Fibroblast of mammary gland (primary cell): ENCODE measurements at regions not wholly inside any gene's neighbourhood (a gene's known extent, or its start where the extent isn't known, plus 50 kb on each side); places are given as distances from the start of the nearest gene placed in this dataset.

Experiments used
- DNase-seq: peaks from one replicate; pipeline ENCODE4 v3.0.0-alpha.2; 2010; ENCODE audit warnings: low read depth
- H3K4me3 ChIP-seq: 2 replicates; pipeline ENCODE4 v1.5.1; 2011; ENCODE audit warnings: low read depth, mild to moderate bottlenecking, low read length, moderate library complexity; ENCODE audit not compliant: control insufficient read depth
- CTCF ChIP-seq: conservative IDR thresholded peaks from 2 replicates; pipeline ENCODE4 v1.5.1; 2011; ENCODE audit warnings: low read depth, low read length, inconsistent platforms; ENCODE audit not compliant: control insufficient read depth, insufficient read depth

- H3K4me3 ChIP-seq: no peak overlapping the region
- DNase-seq: no peak
- no peak for TF ChIP-seq CTCF
Measured at GRCh38 chr15:37576952-37577351, 357.5 kb upstream of the TMCO5A start.

GRCh38 chr15:37581866-37582532, 352.4 kb upstream of the TMCO5A start:
- no peak for DNase-seq
- no peak overlapping the region for H3K4me3 ChIP-seq
- TF ChIP-seq CTCF: no peak

GRCh38 chr15:37582852-37583251, 351.6 kb upstream of the TMCO5A start:
- DNase-seq: no peak
- no peak overlapping the region for H3K4me3 ChIP-seq
- no peak for TF ChIP-seq CTCF

- DNase-seq: peak; percentile 91
- no peak overlapping the region for H3K4me3 ChIP-seq
- TF ChIP-seq CTCF: no peak
Measured at GRCh38 chr15:37586011-37586583, 348.3 kb upstream of the TMCO5A start.

GRCh38 chr15:37586976-37587375, 347.5 kb upstream of the TMCO5A start:
- peak; percentile 34 for DNase-seq
- no peak overlapping the region for H3K4me3 ChIP-seq
- no peak for TF ChIP-seq CTCF

- no peak for DNase-seq
- TF ChIP-seq CTCF: no peak
- H3K4me3 ChIP-seq: no peak overlapping the region
Measured at GRCh38 chr15:37594417-37594816, 340.0 kb upstream of the TMCO5A start.

- H3K4me3 ChIP-seq: no peak overlapping the region
- no peak for TF ChIP-seq CTCF
- DNase-seq: no peak
Measured at GRCh38 chr15:37595426-37595970, 338.9 kb upstream of the TMCO5A start.
